ENCODE measurements at regions not wholly inside any gene's neighbourhood (a gene's known extent, or its start where the extent isn't known, plus 50 kb on each side); places are given as distances from the start of the nearest gene placed in this dataset.

DNA sequence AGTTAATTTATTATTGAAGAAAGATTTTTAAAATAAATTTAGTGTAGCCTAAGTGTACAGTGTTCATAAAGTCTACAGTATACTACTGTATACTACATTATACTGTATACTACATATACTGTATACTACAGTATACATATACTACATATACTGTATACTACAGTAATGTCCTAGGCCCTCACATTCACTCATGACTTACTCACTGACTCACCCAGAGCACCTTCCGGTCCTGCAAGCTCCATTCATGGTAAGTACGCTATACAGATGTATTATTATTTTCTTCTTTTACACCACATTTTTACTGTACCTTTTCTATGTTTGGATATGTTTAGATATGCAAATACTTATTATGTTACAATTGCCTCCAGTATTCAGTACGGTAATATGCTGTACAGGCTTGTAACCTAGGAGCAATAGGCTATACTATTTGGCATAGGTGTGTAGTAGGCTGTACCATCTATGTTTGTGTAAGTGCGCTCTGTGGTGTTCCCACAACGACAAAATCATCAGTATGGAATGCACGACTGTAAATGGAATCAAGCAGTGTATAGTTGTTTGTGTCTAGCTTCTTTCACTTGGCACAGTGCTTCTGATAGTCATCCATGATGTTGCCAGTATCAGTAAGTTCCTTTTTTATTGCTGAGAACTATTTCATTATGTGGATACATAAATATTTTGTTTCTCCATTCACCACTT is 245.7 kb downstream of the MTX2 start:
- DNase-seq (ENCODE audit: extremely low read depth, low read depth), result no peak
- TF ChIP-seq, protein P1, sequence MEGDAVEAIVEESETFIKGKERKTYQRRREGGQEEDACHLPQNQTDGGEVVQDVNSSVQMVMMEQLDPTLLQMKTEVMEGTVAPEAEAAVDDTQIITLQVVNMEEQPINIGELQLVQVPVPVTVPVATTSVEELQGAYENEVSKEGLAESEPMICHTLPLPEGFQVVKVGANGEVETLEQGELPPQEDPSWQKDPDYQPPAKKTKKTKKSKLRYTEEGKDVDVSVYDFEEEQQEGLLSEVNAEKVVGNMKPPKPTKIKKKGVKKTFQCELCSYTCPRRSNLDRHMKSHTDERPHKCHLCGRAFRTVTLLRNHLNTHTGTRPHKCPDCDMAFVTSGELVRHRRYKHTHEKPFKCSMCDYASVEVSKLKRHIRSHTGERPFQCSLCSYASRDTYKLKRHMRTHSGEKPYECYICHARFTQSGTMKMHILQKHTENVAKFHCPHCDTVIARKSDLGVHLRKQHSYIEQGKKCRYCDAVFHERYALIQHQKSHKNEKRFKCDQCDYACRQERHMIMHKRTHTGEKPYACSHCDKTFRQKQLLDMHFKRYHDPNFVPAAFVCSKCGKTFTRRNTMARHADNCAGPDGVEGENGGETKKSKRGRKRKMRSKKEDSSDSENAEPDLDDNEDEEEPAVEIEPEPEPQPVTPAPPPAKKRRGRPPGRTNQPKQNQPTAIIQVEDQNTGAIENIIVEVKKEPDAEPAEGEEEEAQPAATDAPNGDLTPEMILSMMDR (IDR thresholded peaks at IDR 0.05; ENCODE audit: low read depth, low read length), result no peak

DNA sequence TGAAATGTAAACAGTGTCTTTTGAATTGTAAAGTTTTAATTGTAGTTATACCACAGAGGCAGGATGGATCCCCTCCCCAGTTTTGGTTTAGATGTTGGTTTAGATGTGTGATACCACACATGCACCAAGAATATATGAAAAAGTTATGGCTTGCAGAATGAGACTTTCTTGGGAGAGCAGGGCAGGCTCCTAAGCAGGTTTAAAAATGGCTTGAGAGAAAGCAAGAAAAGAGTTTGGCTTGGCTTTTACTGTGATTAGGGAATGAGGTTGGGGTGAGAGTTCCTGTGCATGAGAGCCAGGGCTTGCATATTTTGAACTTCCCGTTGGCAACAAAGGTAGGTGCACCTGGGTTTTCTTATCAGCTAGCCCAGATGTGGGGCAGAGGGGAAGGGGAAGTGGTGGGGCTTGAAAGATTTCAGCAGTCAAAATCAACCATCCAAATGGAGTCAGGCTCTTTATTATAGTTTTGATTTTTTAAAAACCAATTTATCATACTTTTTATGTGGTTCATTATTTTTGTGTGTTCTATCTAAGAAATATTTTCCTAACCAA is 246.9 kb downstream of the MTX2 start:
- TF ChIP-seq, protein P1 (IDR thresholded peaks at IDR 0.05; ENCODE audit: low read depth, low read length), result no peak
- DNase-seq (ENCODE audit: extremely low read depth, low read depth), result no peak

DNA sequence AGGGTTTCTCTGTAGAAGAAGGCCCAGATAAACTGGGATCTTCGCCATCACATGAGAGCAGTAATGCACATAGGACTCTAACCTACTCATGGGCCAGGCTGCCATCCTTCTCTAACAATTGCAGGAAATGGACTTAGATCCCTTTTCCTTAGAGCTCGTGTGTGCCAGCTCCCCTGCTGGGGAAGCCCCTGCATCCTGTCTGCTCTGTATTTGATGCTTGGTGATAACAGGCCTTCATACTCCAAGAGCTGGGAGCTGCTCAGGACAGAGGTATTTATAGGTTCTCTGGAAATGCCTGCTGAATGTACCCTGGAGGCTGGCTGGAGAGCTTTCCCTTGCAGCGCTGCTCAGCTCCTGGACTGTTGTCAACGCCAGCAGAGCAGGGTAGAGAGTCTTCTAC is 249.6 kb downstream of the MTX2 start:
- no peak for DNase-seq (ENCODE audit: extremely low read depth, low read depth)
- TF ChIP-seq, protein P1 (IDR thresholded peaks at IDR 0.05; ENCODE audit: low read depth, low read length), result no peak

DNA sequence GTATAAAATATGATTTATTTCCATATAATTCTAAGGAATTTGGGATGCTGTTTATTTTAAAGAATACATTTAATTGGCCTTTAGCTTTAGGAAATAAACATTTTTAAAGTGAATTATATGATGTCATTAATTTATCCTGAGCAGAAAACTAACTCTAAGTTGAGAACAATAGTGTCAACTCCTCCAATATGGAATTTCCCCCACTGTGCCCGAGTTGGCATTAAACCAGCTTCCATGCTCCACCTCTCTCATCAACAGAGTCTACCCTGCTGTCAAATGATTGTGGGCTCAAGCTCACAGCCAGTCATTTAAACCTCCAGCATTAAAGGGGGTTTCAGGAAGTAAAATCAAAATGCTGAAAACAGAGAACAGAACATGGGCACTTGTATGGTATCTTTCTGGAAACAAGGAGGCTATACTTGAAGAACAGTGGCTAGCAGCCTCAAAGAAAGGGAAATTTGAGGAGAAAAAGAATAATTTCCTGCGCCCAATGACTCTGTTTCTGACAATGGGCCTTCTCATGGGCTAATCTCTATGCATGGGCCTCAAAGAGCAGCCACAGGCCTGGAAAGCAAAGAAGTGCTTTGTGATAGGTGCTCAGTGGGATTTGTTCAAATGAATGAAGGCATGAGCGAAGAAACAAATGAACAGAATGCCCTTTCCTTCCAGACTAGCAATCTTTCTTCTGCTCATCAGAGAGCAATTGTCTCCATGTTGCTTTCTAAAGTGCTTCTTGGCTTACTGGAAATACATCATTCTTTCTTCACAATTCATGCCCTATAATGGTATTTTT is 252.8 kb downstream of the MTX2 start:
- no peak for DNase-seq (ENCODE audit: extremely low read depth, low read depth)
- TF ChIP-seq, protein P1 (IDR thresholded peaks at IDR 0.05; ENCODE audit: low read depth, low read length), result no peak

DNA sequence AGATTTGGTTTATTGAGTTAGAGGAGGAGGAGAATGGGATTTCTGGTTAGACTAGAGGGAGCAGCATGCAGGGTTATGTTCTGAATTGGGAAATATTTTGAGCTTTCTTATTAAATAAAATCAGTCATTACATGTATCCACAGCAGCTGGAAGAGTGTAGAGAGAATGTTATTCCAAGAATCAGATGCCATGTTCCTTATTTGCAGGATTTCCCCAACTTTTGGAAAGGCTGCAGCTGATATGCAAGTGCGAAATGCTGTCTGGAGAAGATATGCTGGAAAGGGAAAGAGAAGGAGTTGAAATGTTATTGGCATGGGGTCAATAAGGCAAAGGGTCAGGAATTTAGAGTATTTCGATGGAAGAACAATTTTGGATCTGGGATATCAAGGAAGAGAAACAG is 255.8 kb downstream of the MTX2 start:
- TF ChIP-seq, protein P1 (IDR thresholded peaks at IDR 0.05; ENCODE audit: low read depth, low read length), result no peak
- DNase-seq (ENCODE audit: extremely low read depth, low read depth), result no peak

DNA sequence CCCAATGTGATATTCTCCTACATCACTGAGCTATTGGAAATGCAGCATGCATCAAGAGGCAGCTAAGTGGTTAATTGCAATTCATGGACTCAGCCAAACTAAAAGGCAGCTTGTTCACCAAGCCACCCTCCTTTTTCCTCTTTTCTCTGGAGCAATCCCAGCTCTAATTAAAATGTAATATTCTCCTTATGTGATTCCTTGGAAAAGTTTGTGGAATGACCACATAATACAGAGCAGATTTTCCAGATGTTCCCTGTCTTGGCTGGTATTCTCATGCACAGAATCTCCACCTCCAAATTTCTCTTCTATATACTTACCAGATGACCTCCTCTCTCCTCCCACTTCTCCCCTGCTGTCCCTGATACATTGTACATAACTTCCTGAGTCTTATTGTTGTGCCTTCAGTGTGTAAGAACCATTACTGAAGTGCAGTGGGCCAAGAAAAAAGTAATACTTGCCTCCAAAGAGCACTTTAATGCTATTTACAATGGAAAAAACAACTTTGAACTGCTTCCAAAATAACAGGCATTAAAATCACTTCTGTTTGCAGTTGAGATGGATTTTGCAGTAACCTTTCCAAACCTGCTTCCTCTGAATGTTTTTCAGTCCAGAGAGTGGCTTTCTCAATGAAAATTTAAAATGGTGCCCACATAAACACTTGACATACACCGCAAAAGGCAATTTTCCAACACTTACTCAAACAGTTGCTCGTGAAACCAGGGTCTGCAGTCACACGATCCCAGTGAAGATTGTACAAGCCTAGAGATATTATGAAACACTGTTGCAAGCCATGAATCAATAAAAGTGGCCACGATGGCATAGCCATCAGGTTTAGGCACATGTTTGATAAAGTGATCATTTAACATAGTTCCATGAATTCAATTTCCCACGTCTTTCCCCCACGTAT is 258.0 kb downstream of the MTX2 start:
- peak; percentile 14 for DNase-seq (ENCODE audit: extremely low read depth, low read depth)
- TF ChIP-seq, protein P1 (IDR thresholded peaks at IDR 0.05; ENCODE audit: low read depth, low read length), result no peak
